Upper lobe of left lung (tissue), 4 donors: ENCODE measurements at regions not wholly inside any gene's neighbourhood (a gene's known extent, or its start where the extent isn't known, plus 50 kb on each side); places are given as distances from the start of the nearest gene placed in this dataset.

Experiments used
- CTCF ChIP-seq, 6 experiments: fragments of 450-650 bp in 4 of 6; fragments of 200-600 bp in 2 of 6; sonication (generic) in 2 of 6; IDR thresholded peaks; one replicate each; pipeline ENCODE4 v1.5.1; 2016 to 2019; ENCODE audit warnings: antibody characterized with exemption in 6 of 6
- EP300 ChIP-seq, 4 donors: sonication (generic); formaldehyde crosslinking; IDR thresholded peaks; one replicate each; pipeline ENCODE4 v1.5.1; 2017; ENCODE audit warnings: antibody characterized with exemption in 4 of 4, control low read depth in 2 of 4
- POLR2A ChIP-seq, 4 donors: fragments of 450-650 bp; IDR thresholded peaks; one replicate each; pipeline ENCODE4 v1.5.1; 2016 to 2017; ENCODE audit warnings: antibody characterized with exemption in 4 of 4, mild to moderate bottlenecking in 2 of 4
- POLR2AphosphoS5 ChIP-seq, 2 donors: sonication (generic); formaldehyde crosslinking; IDR thresholded peaks; one replicate each; pipeline ENCODE4 v1.5.1; 2017; ENCODE audit warnings: antibody characterized with exemption in 2 of 2

DNA sequence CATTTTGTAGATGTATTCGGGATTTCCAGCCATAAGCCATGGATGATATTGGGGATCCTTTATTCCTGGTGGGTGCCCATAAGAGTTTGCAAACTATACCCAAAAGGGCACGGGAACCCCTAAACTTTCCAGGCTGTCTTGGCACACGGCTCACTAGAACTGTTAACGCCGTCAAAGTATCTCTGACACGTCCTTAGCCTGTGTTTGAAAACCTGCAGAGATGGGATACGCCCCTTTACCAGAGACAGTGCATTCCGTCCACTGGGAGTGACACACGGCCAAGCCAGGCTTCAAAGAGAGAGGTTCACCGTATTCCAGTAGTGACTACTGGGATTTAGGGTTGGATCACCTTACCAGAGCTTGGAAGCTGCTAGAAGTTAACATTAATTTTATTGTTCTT lies 95.0 kb downstream of the THBS2 start:
- no peak for TF ChIP-seq CTCF (IDR thresholded peaks at IDR 0.05)
- no peak for TF ChIP-seq POLR2AphosphoS5 (IDR thresholded peaks at IDR 0.05)
- TF ChIP-seq POLR2A (IDR thresholded peaks at IDR 0.05), result no peak
- no peak for TF ChIP-seq EP300 (IDR thresholded peaks at IDR 0.05)
